GM18499 (cell line): ENCODE measurements at regions not wholly inside any gene's neighbourhood (a gene's known extent, or its start where the extent isn't known, plus 50 kb on each side); places are given as distances from the start of the nearest gene placed in this dataset.

Experiments used
- ATAC-seq: cut with Tn5 transposase; IDR thresholded peaks from one replicate; pipeline ENCODE4 v1.9.1; 2021; ENCODE audit warnings: moderate number of reproducible peaks; ENCODE audit not compliant: insufficient read depth, unreplicated experiment

DNA sequence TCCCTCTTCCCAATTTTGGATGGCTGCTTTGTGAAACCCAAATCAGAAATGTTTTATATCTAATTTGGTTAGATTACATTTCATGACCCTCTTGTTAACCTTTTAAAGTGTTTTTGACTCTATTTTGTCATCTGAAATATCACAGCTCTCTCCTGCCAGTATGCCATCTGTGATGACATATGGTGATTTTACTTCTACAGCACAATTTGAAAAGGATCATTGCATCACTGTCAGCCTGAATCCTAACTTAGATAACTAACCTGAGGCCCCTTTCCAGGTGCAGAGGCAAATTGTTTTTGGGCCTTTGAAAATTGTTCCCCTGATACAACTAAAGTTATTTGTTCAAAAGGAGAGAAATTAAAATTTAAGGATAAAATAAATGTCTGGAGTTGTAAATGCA lies 1023.4 kb upstream of the LRRTM1 start:
- no peak for ATAC-seq

- no peak for ATAC-seq
Measured at GRCh38 chr2:81324046-81324445, 1019.5 kb upstream of the LRRTM1 start.

- no peak for ATAC-seq
Measured at GRCh38 chr2:81304154-81304830, 999.7 kb upstream of the LRRTM1 start.

GRCh38 chr2:81303321-81303720 lies 998.8 kb upstream of the LRRTM1 start:
- no peak for ATAC-seq

GRCh38 chr2:81299841-81300240 lies 995.3 kb upstream of the LRRTM1 start:
- ATAC-seq: no peak

GRCh38 chr2:81290846-81291245 lies 986.3 kb upstream of the LRRTM1 start:
- ATAC-seq: no peak

- ATAC-seq: no peak
Measured at GRCh38 chr2:81283081-81283480, 978.5 kb upstream of the LRRTM1 start.

- ATAC-seq: no peak
Measured at GRCh38 chr2:81282151-81282769, 977.7 kb upstream of the LRRTM1 start.

GRCh38 chr2:81276595-81276994 lies 972.0 kb upstream of the LRRTM1 start:
- no peak for ATAC-seq

DNA sequence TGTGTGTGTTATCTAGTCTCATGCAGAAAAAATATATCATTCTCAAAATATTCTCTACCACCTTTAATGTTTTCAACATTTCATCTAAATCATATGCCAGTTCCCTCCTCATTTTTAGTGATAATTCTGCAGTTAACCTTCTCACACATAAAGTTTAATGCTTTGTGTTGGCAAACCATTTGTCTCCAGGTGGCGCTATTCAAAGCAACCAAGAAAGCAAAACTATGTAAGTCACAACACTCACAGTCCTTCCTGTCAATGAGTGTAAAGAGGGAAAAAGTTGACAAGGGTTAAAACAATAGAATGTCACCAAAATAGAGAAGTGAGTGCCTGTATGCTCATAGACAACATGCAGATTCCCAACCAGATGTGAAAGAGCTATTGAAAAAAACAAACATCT lies 961.6 kb upstream of the LRRTM1 start:
- ATAC-seq: no peak

DNA sequence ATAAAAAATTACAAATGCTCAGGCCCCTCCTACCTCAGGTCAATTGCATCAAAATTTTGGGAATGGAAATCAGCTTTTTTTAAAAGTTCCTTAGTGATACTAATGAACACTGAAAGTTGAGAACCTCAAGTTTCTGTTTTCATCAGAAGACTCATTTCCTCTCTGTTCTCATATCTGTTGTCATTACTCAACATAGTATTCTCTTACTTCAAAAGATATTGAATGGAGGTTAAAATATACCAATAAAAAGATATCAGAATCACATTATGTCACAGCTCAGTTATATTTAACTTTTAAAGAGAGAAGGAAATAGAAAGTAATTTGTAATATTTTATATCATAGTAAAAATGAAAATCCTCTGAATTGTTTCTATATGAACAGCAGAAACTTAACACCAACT lies 959.4 kb upstream of the LRRTM1 start:
- ATAC-seq: no peak

DNA sequence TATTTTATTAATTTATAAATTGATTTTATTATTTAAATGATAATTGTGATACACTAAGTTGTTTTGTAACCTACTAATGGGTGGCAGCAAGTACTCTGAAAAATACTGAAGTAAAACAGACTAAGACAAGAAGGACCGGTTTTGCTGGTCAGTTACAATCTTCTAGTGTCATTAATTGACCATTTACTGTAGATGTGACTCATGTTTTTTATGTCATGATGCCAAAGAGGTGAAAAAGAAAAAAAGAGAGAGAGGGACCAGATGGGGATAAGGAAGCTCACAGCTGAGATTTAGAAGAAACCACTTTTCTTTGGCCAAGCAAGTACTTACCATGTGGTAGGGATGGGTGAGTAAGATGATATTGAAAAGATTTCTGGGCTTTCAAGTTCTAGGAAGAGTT lies 955.8 kb upstream of the LRRTM1 start:
- ATAC-seq: no peak

GRCh38 chr2:81250270-81250669 lies 945.7 kb upstream of the LRRTM1 start:
- ATAC-seq: no peak

DNA sequence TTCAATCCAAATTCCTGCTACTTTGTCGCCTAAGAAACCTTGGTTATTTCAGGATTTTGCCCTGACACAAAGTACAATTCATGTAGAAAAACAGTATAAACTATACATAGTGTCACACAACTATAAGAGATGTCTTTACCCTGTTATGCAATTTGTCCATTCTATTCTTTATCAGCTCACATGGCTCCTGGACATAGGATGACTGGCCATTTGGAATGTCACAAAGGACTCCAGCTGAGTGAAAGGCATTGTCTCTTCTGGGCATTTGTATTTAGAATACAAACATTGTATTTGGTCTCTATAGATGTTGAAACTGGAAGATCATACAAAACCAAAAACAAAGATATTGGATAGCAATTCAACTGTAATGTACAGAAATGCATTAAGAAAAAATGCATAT lies 944.6 kb upstream of the LRRTM1 start:
- no peak for ATAC-seq

- ATAC-seq: no peak
Measured at GRCh38 chr2:81247648-81248047, 943.1 kb upstream of the LRRTM1 start.

- ATAC-seq: no peak
Measured at GRCh38 chr2:81242501-81242900, 937.9 kb upstream of the LRRTM1 start.

- ATAC-seq: no peak
Measured at GRCh38 chr2:81238462-81238861, 933.9 kb upstream of the LRRTM1 start.

- no peak for ATAC-seq
Measured at GRCh38 chr2:81235601-81236000, 931.0 kb upstream of the LRRTM1 start.

DNA sequence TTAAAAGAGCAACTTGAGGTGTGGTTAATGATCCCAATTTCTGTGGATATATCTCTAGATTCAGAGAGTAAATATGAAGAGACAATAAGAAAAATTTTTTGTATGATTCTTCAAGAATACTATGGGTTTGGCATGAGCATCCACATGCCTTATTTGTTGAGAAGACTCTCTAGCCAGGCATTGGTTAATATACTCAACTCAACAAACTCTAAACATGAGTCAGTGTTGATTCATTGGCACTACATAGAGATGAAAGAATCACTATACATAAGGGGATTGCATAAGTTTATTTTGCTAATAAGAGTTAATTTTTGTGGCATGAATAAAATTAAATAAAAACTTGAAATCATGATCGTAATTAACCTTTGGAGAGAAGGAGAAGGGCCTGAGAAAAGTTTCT lies 930.2 kb upstream of the LRRTM1 start:
- ATAC-seq: no peak

DNA sequence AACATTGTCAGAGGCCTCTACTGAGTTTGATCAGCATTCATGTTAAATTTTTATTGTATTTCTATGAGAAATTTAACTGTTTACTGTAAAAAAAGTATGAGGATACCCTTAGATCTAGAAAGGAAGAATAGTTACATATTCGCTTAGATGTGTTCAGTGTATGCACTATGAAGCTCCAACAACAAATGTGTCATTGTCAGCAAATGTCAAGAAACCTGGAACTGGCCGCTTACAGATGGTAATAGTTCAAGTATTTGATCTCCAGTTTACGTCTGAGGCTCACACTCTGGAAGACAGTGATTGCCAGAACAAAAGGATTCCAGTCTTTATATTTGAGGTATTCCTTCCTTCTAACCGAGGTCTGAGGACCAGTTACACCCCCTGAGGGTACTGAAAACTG lies 921.2 kb upstream of the LRRTM1 start:
- ATAC-seq: no peak

- no peak for ATAC-seq
Measured at GRCh38 chr2:81213598-81213997, 909.0 kb upstream of the LRRTM1 start.

GRCh38 chr2:81206216-81206615 lies 901.7 kb upstream of the LRRTM1 start:
- ATAC-seq: no peak
